WTC11 (cell line): ENCODE measurements at regions not wholly inside any gene's neighbourhood (a gene's known extent, or its start where the extent isn't known, plus 50 kb on each side); places are given as distances from the start of the nearest gene placed in this dataset.

Source experiments
- ATAC-seq: fragments of 200-7000 bp; cut with Tn5 transposase; 2 replicates; pipeline ENCODE4 v1.10.0; 2021; ENCODE audit warnings: mild to moderate bottlenecking, moderate library complexity
- CTCF ChIA-PET: fragments of 300-600 bp; sonication (Branson Sonifier 250); formaldehyde crosslinking; loops from one replicate; lab custom pipeline; 2021; ENCODE audit warnings: antibody characterized with exemption; lab: Charles Lee
- POLR2A ChIA-PET: fragments of 350-600 bp; sonication (Branson Sonifier 250); formaldehyde crosslinking; loops from one replicate; lab custom pipeline; 2021; ENCODE audit warnings: antibody characterized with exemption; lab: Charles Lee
- DNase-seq: peaks from one replicate; pipeline ENCODE4 v3.0.0; 2021; ENCODE audit warnings: low spot score
- H3K27ac Mint-ChIP-seq: 2 replicates; pipeline ENCODE4 v1.8.0; 2021; ENCODE audit warnings: mixed read lengths
- H3K27me3 Mint-ChIP-seq: 2 replicates; pipeline ENCODE4 v1.8.0; 2021; ENCODE audit warnings: low read depth, mild to moderate bottlenecking, moderate library complexity, mixed read lengths
- H3K36me3 Mint-ChIP-seq: 2 replicates; pipeline ENCODE4 v1.8.0; 2021; ENCODE audit warnings: mixed read lengths
- H3K4me1 Mint-ChIP-seq: 2 replicates; pipeline ENCODE4 v1.8.0; 2022; ENCODE audit warnings: mixed read lengths
- H3K4me3 Mint-ChIP-seq: 2 replicates; pipeline ENCODE4 v1.8.0; 2021; ENCODE audit warnings: mild to moderate bottlenecking, moderate library complexity, mixed read lengths
- H3K9me3 Mint-ChIP-seq: 2 replicates; pipeline ENCODE4 v1.8.0; 2021; ENCODE audit warnings: mixed read lengths
- ATF1 ChIP-seq: sonication (generic); formaldehyde crosslinking; IDR thresholded peaks from 2 replicates; pipeline ENCODE4 v1.8.1; 2023; ENCODE audit warnings: mild to moderate bottlenecking, moderate library complexity, missing genetic modification reagents
- CREM ChIP-seq: sonication (generic); formaldehyde crosslinking; IDR thresholded peaks from 2 replicates; pipeline ENCODE4 v1.8.1; 2022; ENCODE audit warnings: mild to moderate bottlenecking, missing genetic modification reagents, moderate library complexity
- FOXJ3 ChIP-seq: sonication (generic); formaldehyde crosslinking; IDR thresholded peaks from 2 replicates; pipeline ENCODE4 v1.9.0; 2021; ENCODE audit warnings: missing genetic modification reagents, mild to moderate bottlenecking, borderline replicate concordance
- FOXK1 ChIP-seq: sonication (generic); formaldehyde crosslinking; IDR thresholded peaks from 2 replicates; pipeline ENCODE4 v1.8.0; 2022; ENCODE audit warnings: mild to moderate bottlenecking, moderate library complexity, missing genetic modification reagents
- HMGA2 ChIP-seq: fragments of 250-450 bp; sonication (Bioruptor Pico); IDR thresholded peaks from 2 replicates; pipeline ENCODE4 v1.4.0; 2021; ENCODE audit warnings: mild to moderate bottlenecking, moderate library complexity
- JAZF1 ChIP-seq: fragments of 250-450 bp; sonication (Bioruptor Pico); IDR thresholded peaks from 2 replicates; pipeline ENCODE4 v1.9.0; 2021; ENCODE audit warnings: moderate library complexity, mild to moderate bottlenecking, inconsistent platforms
- MXD4 ChIP-seq: fragments of 250-450 bp; sonication (Bioruptor Pico); IDR thresholded peaks from 2 replicates; pipeline ENCODE4 v1.8.0; 2021; ENCODE audit warnings: mild to moderate bottlenecking, moderate library complexity, borderline replicate concordance
- NR2C2 ChIP-seq: sonication (generic); formaldehyde crosslinking; IDR thresholded peaks from 2 replicates; pipeline ENCODE4 v1.8.0; 2022; ENCODE audit warnings: mild to moderate bottlenecking, missing genetic modification reagents
- SP1 ChIP-seq: sonication (generic); formaldehyde crosslinking; conservative IDR thresholded peaks from 2 replicates; pipeline ENCODE4 v1.8.1; 2022; ENCODE audit warnings: missing genetic modification reagents
- TCF7 ChIP-seq: sonication (generic); formaldehyde crosslinking; IDR thresholded peaks from 2 replicates; pipeline ENCODE4 v1.8.0; 2022; ENCODE audit warnings: mild to moderate bottlenecking, low read depth, missing genetic modification reagents, moderate library complexity
- ZBTB21 ChIP-seq: sonication (generic); formaldehyde crosslinking; IDR thresholded peaks from 2 replicates; pipeline ENCODE4 v1.8.1; 2023; ENCODE audit warnings: mild to moderate bottlenecking, missing genetic modification reagents, borderline replicate concordance
- ZNF219 ChIP-seq: sonication (generic); formaldehyde crosslinking; IDR thresholded peaks from 2 replicates; pipeline ENCODE4 v1.8.0; 2023; ENCODE audit warnings: missing genetic modification reagents, mild to moderate bottlenecking, borderline replicate concordance
- ZNF232 ChIP-seq: sonication (generic); formaldehyde crosslinking; IDR thresholded peaks from 2 replicates; pipeline ENCODE4 v1.8.0; 2022; ENCODE audit warnings: mild to moderate bottlenecking, missing genetic modification reagents
- ZNF317 ChIP-seq: sonication (generic); formaldehyde crosslinking; IDR thresholded peaks from 2 replicates; pipeline ENCODE4 v1.8.1; 2023; ENCODE audit warnings: low read depth, mild to moderate bottlenecking, moderate library complexity, missing genetic modification reagents, borderline replicate concordance
- ZNF416 ChIP-seq: fragments of 250-450 bp; sonication (Bioruptor Pico); IDR thresholded peaks from 2 replicates; pipeline ENCODE4 v1.9.0; 2021; ENCODE audit warnings: mild to moderate bottlenecking, inconsistent platforms
- ZNF423 ChIP-seq: fragments of 250-450 bp; sonication (Bioruptor Pico); IDR thresholded peaks from 2 replicates; pipeline ENCODE4 v2.1.2; 2022; ENCODE audit warnings: mild to moderate bottlenecking, moderate library complexity
- ZNF671 ChIP-seq: fragments of 250-450 bp; sonication (Bioruptor Pico); IDR thresholded peaks from 2 replicates; pipeline ENCODE4 v1.8.0; 2021; ENCODE audit warnings: mild to moderate bottlenecking
- TF ChIP-seq, protein P1 (sequence below): sonication (generic); formaldehyde crosslinking; IDR thresholded peaks from 2 replicates; pipeline ENCODE4 v1.8.0; 2022; ENCODE audit warnings: missing genetic modification reagents
- TF ChIP-seq, protein P2 (sequence below): fragments of 250-450 bp; sonication (Bioruptor Pico); IDR thresholded peaks from 2 replicates; pipeline ENCODE4 v1.8.0; 2021; ENCODE audit warnings: mild to moderate bottlenecking
- TF ChIP-seq, protein P3 (sequence below): sonication (generic); formaldehyde crosslinking; IDR thresholded peaks from 2 replicates; pipeline ENCODE4 v1.8.1; 2022; ENCODE audit warnings: missing genetic modification reagents, borderline replicate concordance
- TF ChIP-seq, protein P4 (sequence below): fragments of 250-450 bp; sonication (Bioruptor Pico); conservative IDR thresholded peaks from 2 replicates; pipeline ENCODE4 v1.9.0; 2021; ENCODE audit warnings: mild to moderate bottlenecking
- TF ChIP-seq, protein P5 (sequence below): sonication (generic); formaldehyde crosslinking; IDR thresholded peaks from 2 replicates; pipeline ENCODE4 v1.8.0; 2022; ENCODE audit warnings: mild to moderate bottlenecking, missing genetic modification reagents
- TF ChIP-seq, protein P6 (sequence below): sonication (generic); formaldehyde crosslinking; IDR thresholded peaks from 2 replicates; pipeline ENCODE4 v1.8.1; 2022; ENCODE audit warnings: mild to moderate bottlenecking, missing genetic modification reagents, moderate library complexity, borderline replicate concordance

DNA sequence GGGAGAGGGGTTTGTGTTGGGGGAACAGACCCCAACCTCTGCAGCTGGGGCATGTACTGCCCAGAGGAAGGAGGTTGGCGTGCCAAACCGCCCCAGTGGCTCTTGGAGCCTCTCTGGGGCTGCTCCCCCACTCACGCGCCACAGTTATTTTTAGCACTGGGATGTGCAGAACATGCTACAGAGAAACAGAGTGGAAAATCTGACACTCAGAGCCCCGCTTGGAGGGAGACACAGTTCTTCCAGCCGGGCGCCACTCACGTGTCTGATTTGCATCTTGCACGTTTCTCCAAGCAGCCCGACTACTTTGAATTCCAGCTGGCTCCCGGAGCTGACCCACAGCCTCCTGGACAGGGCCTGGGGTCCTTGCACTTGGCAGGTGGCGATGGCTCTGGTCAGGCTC, 182.0 kb downstream of the RPS24 start (continued):
- TF ChIP-seq, protein P1, sequence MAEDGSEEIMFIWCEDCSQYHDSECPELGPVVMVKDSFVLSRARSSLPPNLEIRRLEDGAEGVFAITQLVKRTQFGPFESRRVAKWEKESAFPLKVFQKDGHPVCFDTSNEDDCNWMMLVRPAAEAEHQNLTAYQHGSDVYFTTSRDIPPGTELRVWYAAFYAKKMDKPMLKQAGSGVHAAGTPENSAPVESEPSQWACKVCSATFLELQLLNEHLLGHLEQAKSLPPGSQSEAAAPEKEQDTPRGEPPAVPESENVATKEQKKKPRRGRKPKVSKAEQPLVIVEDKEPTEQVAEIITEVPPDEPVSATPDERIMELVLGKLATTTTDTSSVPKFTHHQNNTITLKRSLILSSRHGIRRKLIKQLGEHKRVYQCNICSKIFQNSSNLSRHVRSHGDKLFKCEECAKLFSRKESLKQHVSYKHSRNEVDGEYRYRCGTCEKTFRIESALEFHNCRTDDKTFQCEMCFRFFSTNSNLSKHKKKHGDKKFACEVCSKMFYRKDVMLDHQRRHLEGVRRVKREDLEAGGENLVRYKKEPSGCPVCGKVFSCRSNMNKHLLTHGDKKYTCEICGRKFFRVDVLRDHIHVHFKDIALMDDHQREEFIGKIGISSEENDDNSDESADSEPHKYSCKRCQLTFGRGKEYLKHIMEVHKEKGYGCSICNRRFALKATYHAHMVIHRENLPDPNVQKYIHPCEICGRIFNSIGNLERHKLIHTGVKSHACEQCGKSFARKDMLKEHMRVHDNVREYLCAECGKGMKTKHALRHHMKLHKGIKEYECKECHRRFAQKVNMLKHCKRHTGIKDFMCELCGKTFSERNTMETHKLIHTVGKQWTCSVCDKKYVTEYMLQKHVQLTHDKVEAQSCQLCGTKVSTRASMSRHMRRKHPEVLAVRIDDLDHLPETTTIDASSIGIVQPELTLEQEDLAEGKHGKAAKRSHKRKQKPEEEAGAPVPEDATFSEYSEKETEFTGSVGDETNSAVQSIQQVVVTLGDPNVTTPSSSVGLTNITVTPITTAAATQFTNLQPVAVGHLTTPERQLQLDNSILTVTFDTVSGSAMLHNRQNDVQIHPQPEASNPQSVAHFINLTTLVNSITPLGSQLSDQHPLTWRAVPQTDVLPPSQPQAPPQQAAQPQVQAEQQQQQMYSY (CRISPR knock-in tag) = no peak
- no peak for TF ChIP-seq NR2C2
- TF ChIP-seq JAZF1 (CRISPR knock-in tag) = no peak
- no peak for TF ChIP-seq ATF1 (CRISPR knock-in tag)
- TF ChIP-seq, protein P2, sequence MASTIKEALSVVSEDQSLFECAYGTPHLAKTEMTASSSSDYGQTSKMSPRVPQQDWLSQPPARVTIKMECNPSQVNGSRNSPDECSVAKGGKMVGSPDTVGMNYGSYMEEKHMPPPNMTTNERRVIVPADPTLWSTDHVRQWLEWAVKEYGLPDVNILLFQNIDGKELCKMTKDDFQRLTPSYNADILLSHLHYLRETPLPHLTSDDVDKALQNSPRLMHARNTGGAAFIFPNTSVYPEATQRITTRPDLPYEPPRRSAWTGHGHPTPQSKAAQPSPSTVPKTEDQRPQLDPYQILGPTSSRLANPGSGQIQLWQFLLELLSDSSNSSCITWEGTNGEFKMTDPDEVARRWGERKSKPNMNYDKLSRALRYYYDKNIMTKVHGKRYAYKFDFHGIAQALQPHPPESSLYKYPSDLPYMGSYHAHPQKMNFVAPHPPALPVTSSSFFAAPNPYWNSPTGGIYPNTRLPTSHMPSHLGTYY = no peak
- no peak for TF ChIP-seq CREM (CRISPR knock-in tag)
- TF ChIP-seq ZNF232 (CRISPR knock-in tag) = no peak
- TF ChIP-seq ZNF219 (CRISPR knock-in tag) = no peak
- TF ChIP-seq ZNF671 = no peak
- no peak for TF ChIP-seq ZNF416 (CRISPR knock-in tag)
- TF ChIP-seq, protein P3, sequence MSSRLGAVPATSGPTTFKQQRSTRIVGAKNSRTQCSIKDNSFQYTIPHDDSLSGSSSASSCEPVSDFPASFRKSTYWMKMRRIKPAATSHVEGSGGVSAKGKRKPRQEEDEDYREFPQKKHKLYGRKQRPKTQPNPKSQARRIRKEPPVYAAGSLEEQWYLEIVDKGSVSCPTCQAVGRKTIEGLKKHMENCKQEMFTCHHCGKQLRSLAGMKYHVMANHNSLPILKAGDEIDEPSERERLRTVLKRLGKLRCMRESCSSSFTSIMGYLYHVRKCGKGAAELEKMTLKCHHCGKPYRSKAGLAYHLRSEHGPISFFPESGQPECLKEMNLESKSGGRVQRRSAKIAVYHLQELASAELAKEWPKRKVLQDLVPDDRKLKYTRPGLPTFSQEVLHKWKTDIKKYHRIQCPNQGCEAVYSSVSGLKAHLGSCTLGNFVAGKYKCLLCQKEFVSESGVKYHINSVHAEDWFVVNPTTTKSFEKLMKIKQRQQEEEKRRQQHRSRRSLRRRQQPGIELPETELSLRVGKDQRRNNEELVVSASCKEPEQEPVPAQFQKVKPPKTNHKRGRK (CRISPR knock-in tag) = no peak
- TF ChIP-seq, protein P4, sequence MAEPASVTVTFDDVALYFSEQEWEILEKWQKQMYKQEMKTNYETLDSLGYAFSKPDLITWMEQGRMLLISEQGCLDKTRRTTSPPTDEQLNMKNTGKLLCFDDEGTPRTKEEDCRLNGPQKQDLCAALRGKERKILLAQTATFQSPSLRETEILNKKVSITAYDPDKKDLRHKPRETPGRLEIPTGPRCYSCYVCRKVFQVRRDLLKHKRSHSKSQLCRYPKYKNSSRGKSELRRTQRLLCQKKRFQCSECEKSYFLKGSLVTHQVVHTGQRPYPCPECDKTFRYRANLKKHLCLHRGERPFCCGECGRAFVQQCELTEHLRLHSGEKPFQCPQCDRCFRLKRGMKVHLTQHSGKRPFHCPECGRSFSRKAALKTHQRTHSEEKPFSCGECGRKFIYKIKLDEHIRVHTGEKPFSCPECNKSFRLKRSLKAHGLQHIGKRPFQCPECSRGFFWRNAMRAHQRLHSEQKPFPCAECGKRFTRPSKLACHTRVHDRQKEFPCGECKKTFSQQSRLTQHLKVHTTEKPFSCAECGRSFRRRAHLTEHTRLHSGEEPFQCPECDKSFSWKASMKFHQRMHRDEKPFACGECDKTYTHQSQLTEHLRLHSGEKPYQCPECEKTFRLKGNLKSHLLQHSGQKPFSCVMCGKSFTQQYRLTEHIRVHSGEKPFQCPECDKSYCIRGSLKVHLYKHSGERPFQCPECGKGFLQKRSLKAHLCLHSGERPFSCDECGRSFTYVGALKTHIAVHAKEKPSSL (CRISPR knock-in tag) = no peak
- no peak for TF ChIP-seq ZNF423 (CRISPR knock-in tag)

DNA sequence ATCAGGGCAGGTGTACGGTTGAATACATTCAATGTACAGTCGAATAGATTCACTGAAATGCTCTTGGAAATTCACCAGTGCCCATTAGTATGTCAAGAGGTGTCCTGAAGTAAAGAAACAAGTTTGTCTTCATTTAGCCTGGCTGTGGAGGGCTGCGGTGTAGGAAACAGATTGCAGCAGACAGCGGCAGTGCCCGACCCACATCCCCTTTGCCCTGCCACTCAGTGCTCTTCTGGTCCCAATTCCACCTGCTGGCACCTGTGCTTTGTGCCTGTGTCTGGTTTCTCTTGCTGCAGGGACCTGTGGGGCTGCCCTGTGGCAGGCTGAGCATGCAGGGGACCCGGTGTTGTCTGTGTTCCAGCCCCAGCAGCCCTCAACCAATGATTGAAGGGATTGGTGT, 183.7 kb downstream of the RPS24 start:
- no peak for ATAC-seq
- no peaks in the 10 kb centered on the region for H3K36me3 Mint-ChIP-seq
- CTCF ChIA-PET = interaction anchor here (0.9 kb wide), 1 partner anchor 170 kb away, joined by 3 read pairs; no protein-coding TSS in a partner anchor
- TF ChIP-seq MXD4 (CRISPR knock-in tag) = no peak
- TF ChIP-seq SP1 (CRISPR knock-in tag) = no peak
- TF ChIP-seq JAZF1 (CRISPR knock-in tag) = no peak
- TF ChIP-seq, protein P5, sequence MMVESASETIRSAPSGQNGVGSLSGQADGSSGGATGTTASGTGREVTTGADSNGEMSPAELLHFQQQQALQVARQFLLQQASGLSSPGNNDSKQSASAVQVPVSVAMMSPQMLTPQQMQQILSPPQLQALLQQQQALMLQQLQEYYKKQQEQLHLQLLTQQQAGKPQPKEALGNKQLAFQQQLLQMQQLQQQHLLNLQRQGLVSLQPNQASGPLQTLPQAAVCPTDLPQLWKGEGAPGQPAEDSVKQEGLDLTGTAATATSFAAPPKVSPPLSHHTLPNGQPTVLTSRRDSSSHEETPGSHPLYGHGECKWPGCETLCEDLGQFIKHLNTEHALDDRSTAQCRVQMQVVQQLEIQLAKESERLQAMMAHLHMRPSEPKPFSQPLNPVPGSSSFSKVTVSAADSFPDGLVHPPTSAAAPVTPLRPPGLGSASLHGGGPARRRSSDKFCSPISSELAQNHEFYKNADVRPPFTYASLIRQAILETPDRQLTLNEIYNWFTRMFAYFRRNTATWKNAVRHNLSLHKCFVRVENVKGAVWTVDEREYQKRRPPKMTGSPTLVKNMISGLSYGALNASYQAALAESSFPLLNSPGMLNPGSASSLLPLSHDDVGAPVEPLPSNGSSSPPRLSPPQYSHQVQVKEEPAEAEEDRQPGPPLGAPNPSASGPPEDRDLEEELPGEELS (CRISPR knock-in tag) = no peak
- TF ChIP-seq, protein P6, sequence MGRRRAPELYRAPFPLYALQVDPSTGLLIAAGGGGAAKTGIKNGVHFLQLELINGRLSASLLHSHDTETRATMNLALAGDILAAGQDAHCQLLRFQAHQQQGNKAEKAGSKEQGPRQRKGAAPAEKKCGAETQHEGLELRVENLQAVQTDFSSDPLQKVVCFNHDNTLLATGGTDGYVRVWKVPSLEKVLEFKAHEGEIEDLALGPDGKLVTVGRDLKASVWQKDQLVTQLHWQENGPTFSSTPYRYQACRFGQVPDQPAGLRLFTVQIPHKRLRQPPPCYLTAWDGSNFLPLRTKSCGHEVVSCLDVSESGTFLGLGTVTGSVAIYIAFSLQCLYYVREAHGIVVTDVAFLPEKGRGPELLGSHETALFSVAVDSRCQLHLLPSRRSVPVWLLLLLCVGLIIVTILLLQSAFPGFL (CRISPR knock-in tag) = no peak
- TF ChIP-seq ZNF317 (CRISPR knock-in tag) = no peak
- TF ChIP-seq ZBTB21 (CRISPR knock-in tag) = no peak
- no peak for TF ChIP-seq FOXJ3 (CRISPR knock-in tag)
- TF ChIP-seq TCF7 = no peak
- TF ChIP-seq HMGA2 = no peak
- no peak for TF ChIP-seq FOXK1 (CRISPR knock-in tag)
- TF ChIP-seq, all 79 proteins: peak for 0
- Mint-ChIP-seq H3K27me3 (no peaks in the 10 kb centered on the region), H3K9me3 (peaks cover 20% of the 10 kb centered on the region), H3K27ac (no peak overlapping the region), H3K4me1 (peaks cover 3% of the 10 kb centered on the region), H3K4me3 (no peak overlapping the region)
- DNase-seq = no peak
- POLR2A ChIA-PET = no interaction called here
